ENCODE measurements at regions not wholly inside any gene's neighbourhood (a gene's known extent, or its start where the extent isn't known, plus 50 kb on each side); places are given as distances from the start of the nearest gene placed in this dataset.

GRCh38 chr22:49178246-49179005 lies 649.2 kb downstream of the BRD1 start:
- no peaks in the 10 kb centered on the region for H4K20me1 ChIP-seq (ENCODE audit: insufficient read depth, low read length, poor library complexity, severe bottlenecking)
- H3K9ac ChIP-seq (ENCODE audit: low read depth, low read length, poor library complexity, severe bottlenecking), result no peak overlapping the region
- H3K9me3 ChIP-seq (ENCODE audit: insufficient read depth, low read depth, low read length), result peaks cover 7% of the 10 kb centered on the region; the same call in 1 of the 2 replicates
- no peaks in the 10 kb centered on the region for H3K4me1 ChIP-seq (ENCODE audit: insufficient read depth, low read length, poor library complexity, severe bottlenecking)
- H3K9me2 ChIP-seq (replicated peaks; ENCODE audit: low read depth, low read length), result no peaks in the 10 kb centered on the region
- H3K27me3 ChIP-seq (ENCODE audit: insufficient read depth, low read length, poor library complexity, severe bottlenecking), result no peaks in the 10 kb centered on the region
- no peak overlapping the region for H3K4me2 ChIP-seq (ENCODE audit: low read depth, low read length, poor library complexity, severe bottlenecking)
- TF ChIP-seq EZH2phosphoT487 (IDR thresholded peaks at IDR 0.05; ENCODE audit: borderline replicate concordance) (no peak), CTCF (conservative IDR thresholded peaks at IDR 0.05; ENCODE audit: low read length) (no peak)
- H3F3A ChIP-seq (ENCODE audit: low read depth), result no peaks in the 10 kb centered on the region
- H3K4me3 ChIP-seq (ENCODE audit: low read length, poor library complexity, severe bottlenecking), result no peak overlapping the region
- no peaks in the 10 kb centered on the region for H3K79me2 ChIP-seq (ENCODE audit: insufficient read depth, low read length)
- H2AFZ ChIP-seq (ENCODE audit: low read length), result no peak overlapping the region
- H3K36me3 ChIP-seq (ENCODE audit: insufficient read depth, low read length), result no peaks in the 10 kb centered on the region

- Histone ChIP-seq H3K9me2 (replicated peaks; ENCODE audit: low read depth, low read length) (no peaks in the 10 kb centered on the region), H3K36me3 (ENCODE audit: insufficient read depth, low read length) (no peaks in the 10 kb centered on the region), H3K79me2 (ENCODE audit: insufficient read depth, low read length) (no peaks in the 10 kb centered on the region), H3F3A (ENCODE audit: low read depth) (no peaks in the 10 kb centered on the region), H3K9ac (ENCODE audit: low read depth, low read length, poor library complexity, severe bottlenecking) (no peak overlapping the region), H3K4me2 (ENCODE audit: low read depth, low read length, poor library complexity, severe bottlenecking) (no peak overlapping the region), H4K20me1 (ENCODE audit: insufficient read depth, low read length, poor library complexity, severe bottlenecking) (no peaks in the 10 kb centered on the region), H3K9me3 (ENCODE audit: insufficient read depth, low read depth, low read length) (peaks cover 7% of the 10 kb centered on the region; the same call in 1 of the 2 replicates), H2AFZ (ENCODE audit: low read length) (no peak overlapping the region), H3K27me3 (ENCODE audit: insufficient read depth, low read length, poor library complexity, severe bottlenecking) (no peaks in the 10 kb centered on the region), H3K4me3 (ENCODE audit: low read length, poor library complexity, severe bottlenecking) (no peak overlapping the region), H3K4me1 (ENCODE audit: insufficient read depth, low read length, poor library complexity, severe bottlenecking) (no peaks in the 10 kb centered on the region)
- no peak for TF ChIP-seq EZH2phosphoT487 (IDR thresholded peaks at IDR 0.05; ENCODE audit: borderline replicate concordance)
- TF ChIP-seq CTCF (conservative IDR thresholded peaks at IDR 0.05; ENCODE audit: low read length), result no peak
Observed at GRCh38 chr22:49177666-49178065, 650.0 kb downstream of the BRD1 start.

GRCh38 chr22:49176956-49177355 lies 650.7 kb downstream of the BRD1 start:
- Histone ChIP-seq H3K79me2 (ENCODE audit: insufficient read depth, low read length) (no peaks in the 10 kb centered on the region), H2AFZ (ENCODE audit: low read length) (no peak overlapping the region), H3K27me3 (ENCODE audit: insufficient read depth, low read length, poor library complexity, severe bottlenecking) (no peaks in the 10 kb centered on the region), H3F3A (ENCODE audit: low read depth) (no peaks in the 10 kb centered on the region), H3K9me3 (ENCODE audit: insufficient read depth, low read depth, low read length) (peaks cover 11% of the 10 kb centered on the region; the same call in 1 of the 2 replicates), H3K9ac (ENCODE audit: low read depth, low read length, poor library complexity, severe bottlenecking) (no peak overlapping the region), H4K20me1 (ENCODE audit: insufficient read depth, low read length, poor library complexity, severe bottlenecking) (no peaks in the 10 kb centered on the region), H3K4me2 (ENCODE audit: low read depth, low read length, poor library complexity, severe bottlenecking) (no peak overlapping the region), H3K4me1 (ENCODE audit: insufficient read depth, low read length, poor library complexity, severe bottlenecking) (no peaks in the 10 kb centered on the region), H3K4me3 (ENCODE audit: low read length, poor library complexity, severe bottlenecking) (no peak overlapping the region), H3K9me2 (replicated peaks; ENCODE audit: low read depth, low read length) (no peaks in the 10 kb centered on the region), H3K36me3 (ENCODE audit: insufficient read depth, low read length) (no peaks in the 10 kb centered on the region)
- TF ChIP-seq CTCF (conservative IDR thresholded peaks at IDR 0.05; ENCODE audit: low read length) (no peak), EZH2phosphoT487 (IDR thresholded peaks at IDR 0.05; ENCODE audit: borderline replicate concordance) (no peak)
